Kidney capillary endothelial cell (primary cell): ENCODE measurements at regions not wholly inside any gene's neighbourhood (a gene's known extent, or its start where the extent isn't known, plus 50 kb on each side); places are given as distances from the start of the nearest gene placed in this dataset.

Experiments
- DNase-seq: peaks from one replicate; pipeline ENCODE4 v3.0.0-alpha.2; 2018; ENCODE audit warnings: low spot score

GRCh38 chr17:5819921-5820685 lies 235.8 kb upstream of the NLRP1 start:
- no peak for DNase-seq

GRCh38 chr17:5820721-5821456 lies 236.6 kb upstream of the NLRP1 start:
- DNase-seq = peak; percentile 48

GRCh38 chr17:5821803-5822202 lies 237.5 kb upstream of the NLRP1 start:
- no peak for DNase-seq

GRCh38 chr17:5822281-5823060 lies 238.2 kb upstream of the NLRP1 start:
- DNase-seq = no peak

- DNase-seq = no peak
These were observed 238.9 kb upstream of the NLRP1 start for GRCh38 chr17:5823219-5823618.

- peak; percentile 50 for DNase-seq
These were observed 241.5 kb upstream of the NLRP1 start for GRCh38 chr17:5825717-5826330.

- peak; percentile 78 for DNase-seq
These were observed 242.1 kb upstream of the NLRP1 start for GRCh38 chr17:5826384-5826783.

GRCh38 chr17:5830921-5831320 lies 239.3 kb upstream of the WSCD1 start:
- no peak for DNase-seq

- DNase-seq = peak; percentile 90
These were observed 237.3 kb upstream of the WSCD1 start for GRCh38 chr17:5832886-5833285.

GRCh38 chr17:5837055-5837491 lies 233.1 kb upstream of the WSCD1 start:
- peak; percentile 68 for DNase-seq

GRCh38 chr17:5838661-5839300 lies 231.4 kb upstream of the WSCD1 start:
- DNase-seq = no peak

GRCh38 chr17:5840811-5841446 lies 229.2 kb upstream of the WSCD1 start:
- DNase-seq = no peak

GRCh38 chr17:5841862-5842261 lies 228.3 kb upstream of the WSCD1 start:
- DNase-seq = no peak

- no peak for DNase-seq
These were observed 226.7 kb upstream of the WSCD1 start for GRCh38 chr17:5843366-5844026.

GRCh38 chr17:5846001-5846400 lies 224.2 kb upstream of the WSCD1 start:
- DNase-seq = no peak

- DNase-seq = no peak
These were observed 215.2 kb upstream of the WSCD1 start for GRCh38 chr17:5854871-5855554.

- no peak for DNase-seq
These were observed 208.9 kb upstream of the WSCD1 start for GRCh38 chr17:5861246-5861645.

GRCh38 chr17:5861854-5862253 lies 208.3 kb upstream of the WSCD1 start:
- DNase-seq = no peak

- DNase-seq = no peak
These were observed 207.8 kb upstream of the WSCD1 start for GRCh38 chr17:5862395-5862794.
